Activated naive CD4-positive, alpha-beta T cell treated with anti-CD3 and anti-CD28 coated beads, Interleukin-2, amount 10 ng/mL, durations not matched to agents 7 days and 5 days (primary cell): ENCODE measurements at regions not wholly inside any gene's neighbourhood (a gene's known extent, or its start where the extent isn't known, plus 50 kb on each side); places are given as distances from the start of the nearest gene placed in this dataset.
"Not testable (repeated sequence)": the region's sequence is repeated elsewhere in the genome, so short reads cannot be mapped to it uniquely, and the experiment has no call there.

Source experiments
- CTCF ChIA-PET: fragments of 350-600 bp; sonication (Branson Sonifier 250); formaldehyde crosslinking; loops from one replicate; lab custom pipeline; 2021; ENCODE audit warnings: antibody characterized with exemption; lab: Charles Lee
- DNase-seq: peaks from one replicate; pipeline ENCODE4 v3.0.0-alpha.2; 2020
- H3K27ac Mint-ChIP-seq: one replicate; pipeline ENCODE4 v1.8.0; 2021; ENCODE audit warnings: mild to moderate bottlenecking, moderate library complexity, mixed read lengths
- H3K27me3 Mint-ChIP-seq: one replicate; pipeline ENCODE4 v1.8.0; 2021; ENCODE audit warnings: mild to moderate bottlenecking, mixed read lengths
- H3K36me3 Mint-ChIP-seq: one replicate; pipeline ENCODE4 v1.8.0; 2021; ENCODE audit warnings: mixed read lengths
- H3K4me1 Mint-ChIP-seq: one replicate; pipeline ENCODE4 v1.8.0; 2021; ENCODE audit warnings: mixed read lengths
- H3K4me3 Mint-ChIP-seq: one replicate; pipeline ENCODE4 v1.8.0; 2021; ENCODE audit warnings: mild to moderate bottlenecking, moderate library complexity, mixed read lengths
- H3K9me3 Mint-ChIP-seq: one replicate; pipeline ENCODE4 v1.8.0; 2021; ENCODE audit warnings: mixed read lengths

DNA sequence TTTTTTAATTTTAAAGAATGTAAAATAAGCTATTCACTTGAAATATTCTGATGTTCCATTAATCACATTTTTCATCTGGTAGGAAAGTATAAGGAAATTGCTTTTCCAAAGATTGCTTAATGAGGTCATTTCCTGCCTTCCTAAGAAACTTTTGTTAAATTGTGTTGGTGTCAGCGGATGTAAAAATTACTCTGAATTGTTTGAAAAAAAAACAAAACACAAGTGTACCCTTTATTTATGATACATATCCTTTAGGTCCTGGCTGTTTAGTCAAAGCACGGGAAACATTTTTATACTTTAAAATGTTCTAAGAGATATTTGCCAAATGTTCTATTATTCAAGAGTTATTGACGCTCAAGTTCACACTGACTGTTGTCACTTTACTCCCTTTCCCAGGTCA lies 1357.4 kb upstream of the GOT2 start:
- H3K9me3 Mint-ChIP-seq, result peaks cover 12% of the 10 kb centered on the region
- no peak overlapping the region for H3K27ac Mint-ChIP-seq
- DNase-seq, result no peak
- no peak overlapping the region for H3K4me3 Mint-ChIP-seq
- H3K27me3 Mint-ChIP-seq, result no peaks in the 10 kb centered on the region
- CTCF ChIA-PET, result no interaction called here
- H3K36me3 Mint-ChIP-seq, result no peaks in the 10 kb centered on the region
- no peaks in the 10 kb centered on the region for H3K4me1 Mint-ChIP-seq

DNA sequence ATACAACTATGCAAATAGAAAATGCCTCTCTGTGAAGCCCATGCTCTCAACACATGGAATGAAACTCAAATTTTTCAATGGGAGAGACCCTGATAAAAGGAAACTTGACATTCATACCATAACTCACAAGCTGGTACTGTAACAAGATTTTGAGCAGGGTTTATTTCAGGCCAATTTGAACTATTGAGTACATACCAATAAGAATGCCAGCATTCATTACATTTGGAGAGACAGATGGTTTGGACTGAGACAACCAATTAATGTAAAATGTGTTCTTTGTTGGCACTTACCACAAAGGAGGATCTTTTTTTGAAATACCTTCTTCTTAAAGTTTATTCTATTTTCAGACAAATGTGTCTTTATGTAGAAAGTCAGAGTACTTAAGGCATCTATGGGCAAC lies 1357.0 kb upstream of the GOT2 start:
- H3K4me3 Mint-ChIP-seq, result no peak overlapping the region
- no peaks in the 10 kb centered on the region for H3K36me3 Mint-ChIP-seq
- CTCF ChIA-PET, result no interaction called here
- peaks cover 11% of the 10 kb centered on the region for H3K9me3 Mint-ChIP-seq
- no peak overlapping the region for H3K27ac Mint-ChIP-seq
- DNase-seq, result no peak
- no peaks in the 10 kb centered on the region for H3K27me3 Mint-ChIP-seq
- H3K4me1 Mint-ChIP-seq, result no peaks in the 10 kb centered on the region

DNA sequence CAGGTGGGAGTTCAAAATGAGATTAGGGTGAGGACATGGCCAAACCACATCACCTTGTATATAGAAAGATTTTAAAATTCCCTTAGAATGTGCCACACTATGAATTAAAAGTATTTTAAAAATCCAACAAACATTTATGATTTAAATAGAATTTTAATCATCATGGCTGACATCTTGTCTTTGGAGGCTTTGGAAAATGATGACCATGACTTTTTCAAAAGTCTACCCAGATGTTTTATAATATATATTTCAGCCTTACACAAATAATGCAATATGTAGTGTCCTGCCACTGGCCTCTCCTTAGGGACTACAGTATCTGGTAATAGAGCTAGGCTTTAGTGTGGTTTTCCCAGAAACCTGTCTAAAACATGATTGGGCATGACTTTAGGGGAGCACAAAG lies 1353.4 kb upstream of the GOT2 start:
- H3K36me3 Mint-ChIP-seq, result no peaks in the 10 kb centered on the region
- no peak for DNase-seq
- no peak overlapping the region for H3K4me3 Mint-ChIP-seq
- H3K27me3 Mint-ChIP-seq, result no peaks in the 10 kb centered on the region
- H3K27ac Mint-ChIP-seq, result no peak overlapping the region
- CTCF ChIA-PET, result no interaction called here
- H3K9me3 Mint-ChIP-seq, result peaks cover 23% of the 10 kb centered on the region
- H3K4me1 Mint-ChIP-seq, result no peaks in the 10 kb centered on the region

DNA sequence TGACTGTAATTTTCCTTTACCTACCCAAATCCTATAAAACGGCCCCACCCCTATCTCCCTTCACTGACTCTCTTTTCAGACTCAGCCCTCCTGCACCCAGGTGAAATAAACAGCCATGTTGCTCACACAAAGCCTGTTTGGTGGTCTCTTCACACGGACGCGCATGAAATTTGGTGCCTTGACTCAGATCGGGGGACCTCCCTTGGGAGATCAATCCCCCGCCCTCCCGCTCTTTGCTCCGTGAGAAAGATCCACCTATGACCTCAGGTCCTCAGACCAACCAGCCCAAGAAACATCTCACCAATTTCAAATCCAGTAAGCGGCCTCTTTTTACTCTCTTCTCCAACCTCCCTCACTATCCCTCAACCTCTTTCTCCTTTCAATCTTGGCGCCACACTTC lies 1344.7 kb upstream of the GOT2 start:
- H3K4me3 Mint-ChIP-seq, H3K27ac Mint-ChIP-seq, H3K4me1 Mint-ChIP-seq, CTCF ChIA-PET, DNase-seq, H3K27me3 Mint-ChIP-seq, H3K36me3 Mint-ChIP-seq: not testable (repeated sequence)
- H3K9me3 Mint-ChIP-seq, result peaks cover 15% of the 10 kb centered on the region

DNA sequence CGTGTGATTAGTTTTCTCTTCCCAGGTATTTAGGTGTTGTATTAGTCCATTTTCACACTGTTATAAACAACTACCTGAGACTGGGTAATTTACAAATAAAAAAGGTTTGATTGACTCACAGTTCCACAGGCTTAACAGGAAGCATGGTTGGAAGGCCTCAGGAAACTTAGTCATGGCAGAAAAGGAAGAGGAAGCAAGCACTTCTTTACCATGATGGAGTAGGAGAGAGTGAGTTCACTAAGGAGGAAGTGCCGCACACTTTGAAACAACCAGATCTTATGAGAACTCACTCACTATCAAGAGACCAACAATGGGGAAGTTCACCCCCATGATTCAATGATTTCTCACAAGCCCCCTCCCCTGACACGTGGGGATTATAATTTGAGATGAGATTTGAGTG lies 1343.7 kb upstream of the GOT2 start:
- Mint-ChIP-seq H3K36me3 (no peaks in the 10 kb centered on the region), H3K27me3 (no peaks in the 10 kb centered on the region), H3K9me3 (peaks cover 15% of the 10 kb centered on the region), H3K27ac (no peak overlapping the region), H3K4me3 (no peak overlapping the region), H3K4me1 (no peaks in the 10 kb centered on the region)
- CTCF ChIA-PET, result no interaction called here
- DNase-seq, result no peak

DNA sequence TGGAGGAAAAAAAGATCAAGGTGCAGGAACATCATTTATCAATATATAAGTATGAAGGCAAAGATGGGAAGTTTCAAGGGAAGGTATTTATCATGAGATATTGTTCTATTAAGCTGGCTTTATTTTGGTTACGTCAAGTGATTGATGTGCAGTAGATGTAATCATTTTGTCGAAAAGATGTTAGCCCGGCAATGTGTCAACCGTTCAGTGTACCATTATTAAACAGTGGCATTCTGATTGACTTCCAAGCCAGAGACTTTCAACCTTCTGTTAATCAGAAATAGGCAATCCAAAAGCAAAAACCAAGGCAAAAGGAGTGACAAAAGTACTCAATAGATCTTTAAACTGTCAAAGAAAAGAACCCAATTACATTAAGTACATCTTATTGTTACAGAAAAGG lies 1340.3 kb upstream of the GOT2 start:
- H3K36me3 Mint-ChIP-seq, result no peaks in the 10 kb centered on the region
- CTCF ChIA-PET, result no interaction called here
- no peak for DNase-seq
- no peak overlapping the region for H3K27ac Mint-ChIP-seq
- no peaks in the 10 kb centered on the region for H3K4me1 Mint-ChIP-seq
- H3K27me3 Mint-ChIP-seq, result no peaks in the 10 kb centered on the region
- no peak overlapping the region for H3K4me3 Mint-ChIP-seq
- peaks cover 7% of the 10 kb centered on the region for H3K9me3 Mint-ChIP-seq

DNA sequence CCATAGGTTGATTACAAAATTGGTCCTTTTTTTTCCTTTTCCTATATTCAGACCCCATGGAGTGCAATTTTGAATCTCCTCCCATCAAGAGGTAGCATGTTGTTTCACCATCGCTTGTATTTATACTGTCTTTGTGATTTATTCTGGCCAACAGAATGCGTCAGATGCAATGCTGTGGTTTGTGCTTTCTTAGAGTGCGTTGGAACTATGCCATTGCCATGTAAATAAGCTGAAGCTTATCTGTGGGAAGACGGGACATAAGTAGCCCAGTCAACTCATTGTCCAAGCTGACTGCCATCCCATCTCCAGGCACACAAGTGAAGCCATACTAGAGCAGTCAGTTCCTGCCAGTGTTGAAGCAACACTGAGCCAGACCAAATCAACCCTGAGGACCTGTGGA lies 1339.3 kb upstream of the GOT2 start:
- Mint-ChIP-seq H3K36me3 (no peaks in the 10 kb centered on the region), H3K9me3 (peaks cover 5% of the 10 kb centered on the region), H3K4me1 (no peaks in the 10 kb centered on the region), H3K27me3 (no peaks in the 10 kb centered on the region), H3K27ac (no peak overlapping the region), H3K4me3 (no peak overlapping the region)
- no peak for DNase-seq
- CTCF ChIA-PET, result no interaction called here

DNA sequence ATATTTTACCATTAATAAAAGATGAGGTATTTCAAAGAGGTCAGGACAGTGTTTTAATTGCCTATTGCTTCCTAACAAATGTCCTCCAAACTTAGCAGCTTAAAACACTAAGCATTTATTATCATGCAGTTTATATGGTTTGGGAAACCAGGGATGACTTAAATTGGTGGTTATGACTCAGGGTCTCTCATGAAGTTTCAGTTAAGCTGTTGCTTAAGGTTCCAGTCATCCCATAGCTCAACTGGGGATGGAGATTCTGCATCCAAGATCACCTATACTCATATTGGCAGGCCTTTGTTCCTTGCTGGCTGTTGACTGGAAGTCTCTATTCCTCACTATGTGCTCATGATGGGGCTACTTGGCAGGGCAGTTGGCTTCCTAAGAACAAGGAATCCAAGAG lies 1329.9 kb upstream of the GOT2 start:
- no peak for DNase-seq
- Mint-ChIP-seq H3K4me3 (no peak overlapping the region), H3K27ac (no peak overlapping the region), H3K27me3 (no peaks in the 10 kb centered on the region), H3K4me1 (no peaks in the 10 kb centered on the region), H3K9me3 (peaks cover 4% of the 10 kb centered on the region), H3K36me3 (no peaks in the 10 kb centered on the region)
- CTCF ChIA-PET, result no interaction called here

DNA sequence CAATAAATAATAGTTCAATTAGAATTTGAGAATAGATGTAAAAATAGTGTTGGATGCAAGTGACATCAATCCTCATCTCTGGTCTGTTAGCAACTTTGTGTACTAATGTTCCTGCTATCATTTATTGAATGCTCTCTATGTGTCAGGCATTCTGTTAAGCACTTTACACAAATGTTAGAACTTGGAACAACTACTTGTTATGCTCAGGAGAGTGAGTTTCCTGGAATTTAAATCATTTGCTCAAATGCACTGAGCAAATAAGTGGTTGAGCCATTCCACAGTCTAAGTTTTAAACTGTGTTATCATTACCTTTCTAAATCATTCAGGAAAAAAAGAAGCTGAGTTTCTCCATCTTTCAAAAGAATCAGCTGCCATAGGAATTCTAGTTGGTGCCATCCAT lies 1327.3 kb upstream of the GOT2 start:
- H3K27me3 Mint-ChIP-seq, result no peaks in the 10 kb centered on the region
- no peaks in the 10 kb centered on the region for H3K4me1 Mint-ChIP-seq
- H3K4me3 Mint-ChIP-seq, result no peak overlapping the region
- H3K36me3 Mint-ChIP-seq, result no peaks in the 10 kb centered on the region
- H3K27ac Mint-ChIP-seq, result no peak overlapping the region
- no peak for DNase-seq
- H3K9me3 Mint-ChIP-seq, result peaks cover 2% of the 10 kb centered on the region
- CTCF ChIA-PET, result no interaction called here

DNA sequence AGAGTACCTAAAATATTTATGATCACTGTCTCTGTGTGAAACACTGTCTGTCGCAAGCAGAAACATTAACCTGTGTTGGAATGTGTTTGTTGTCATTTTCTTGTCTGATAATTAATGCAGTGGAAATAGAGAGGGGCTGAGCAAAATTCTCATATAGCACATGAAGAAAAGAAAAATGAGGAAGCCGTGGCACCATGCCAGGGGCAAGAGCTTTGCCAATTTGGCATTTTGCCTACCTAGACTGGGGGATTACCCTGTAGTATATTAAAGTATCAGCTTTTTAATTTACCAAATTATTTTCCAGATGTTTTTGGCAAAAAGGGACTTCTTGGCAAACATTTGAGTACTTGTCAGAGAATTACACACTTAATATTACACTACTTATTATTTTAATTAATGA lies 1326.6 kb upstream of the GOT2 start:
- Mint-ChIP-seq H3K27me3 (no peaks in the 10 kb centered on the region), H3K4me1 (no peaks in the 10 kb centered on the region), H3K36me3 (no peaks in the 10 kb centered on the region), H3K27ac (no peak overlapping the region), H3K9me3 (peaks cover 2% of the 10 kb centered on the region), H3K4me3 (no peak overlapping the region)
- CTCF ChIA-PET, result no interaction called here
- DNase-seq, result no peak

DNA sequence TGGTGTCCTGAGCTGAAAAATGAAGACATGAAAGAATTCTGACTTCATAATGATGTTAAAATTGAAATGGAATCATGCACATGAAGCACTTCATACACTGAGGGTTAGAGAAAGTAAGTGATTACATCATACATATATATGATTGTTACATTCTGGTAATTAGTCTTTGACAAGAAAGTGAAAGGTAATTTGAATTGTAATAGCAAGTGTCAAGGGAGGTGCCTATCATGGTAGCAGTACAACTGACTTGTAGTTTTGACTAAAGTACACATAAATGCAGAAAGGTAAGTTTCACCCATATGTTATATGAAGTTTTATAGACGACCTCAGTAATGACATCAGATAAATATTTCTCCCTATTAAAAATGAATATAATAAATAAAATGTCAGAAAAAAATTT lies 1325.0 kb upstream of the GOT2 start:
- no peak overlapping the region for H3K27ac Mint-ChIP-seq
- no peaks in the 10 kb centered on the region for H3K36me3 Mint-ChIP-seq
- no peaks in the 10 kb centered on the region for H3K4me1 Mint-ChIP-seq
- peaks cover 2% of the 10 kb centered on the region for H3K9me3 Mint-ChIP-seq
- DNase-seq, result no peak
- CTCF ChIA-PET, result no interaction called here
- no peaks in the 10 kb centered on the region for H3K27me3 Mint-ChIP-seq
- H3K4me3 Mint-ChIP-seq, result no peak overlapping the region

DNA sequence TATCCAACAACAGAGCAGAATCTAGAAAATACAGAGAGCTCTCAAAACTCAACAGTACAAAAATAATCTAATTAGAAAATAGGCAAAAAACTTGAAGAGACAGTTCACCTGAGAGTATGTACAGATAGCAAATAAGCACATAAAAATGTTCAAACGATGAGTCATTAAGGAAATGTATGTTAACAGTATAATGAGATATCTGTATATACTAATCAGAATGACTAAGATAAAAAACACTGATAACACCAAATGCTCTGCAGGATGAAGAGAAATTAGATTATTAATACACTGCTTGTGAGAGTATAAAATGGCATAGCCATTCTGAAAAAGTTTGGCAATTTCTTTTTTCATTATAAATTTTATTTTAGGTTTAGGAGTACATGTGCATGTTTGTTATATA lies 1307.6 kb upstream of the GOT2 start:
- H3K27ac Mint-ChIP-seq, result no peak overlapping the region
- no peak for DNase-seq
- no peaks in the 10 kb centered on the region for H3K4me1 Mint-ChIP-seq
- no peak overlapping the region for H3K4me3 Mint-ChIP-seq
- H3K9me3 Mint-ChIP-seq, result no peaks in the 10 kb centered on the region
- CTCF ChIA-PET, result no interaction called here
- H3K27me3 Mint-ChIP-seq, result no peaks in the 10 kb centered on the region
- H3K36me3 Mint-ChIP-seq, result no peaks in the 10 kb centered on the region

DNA sequence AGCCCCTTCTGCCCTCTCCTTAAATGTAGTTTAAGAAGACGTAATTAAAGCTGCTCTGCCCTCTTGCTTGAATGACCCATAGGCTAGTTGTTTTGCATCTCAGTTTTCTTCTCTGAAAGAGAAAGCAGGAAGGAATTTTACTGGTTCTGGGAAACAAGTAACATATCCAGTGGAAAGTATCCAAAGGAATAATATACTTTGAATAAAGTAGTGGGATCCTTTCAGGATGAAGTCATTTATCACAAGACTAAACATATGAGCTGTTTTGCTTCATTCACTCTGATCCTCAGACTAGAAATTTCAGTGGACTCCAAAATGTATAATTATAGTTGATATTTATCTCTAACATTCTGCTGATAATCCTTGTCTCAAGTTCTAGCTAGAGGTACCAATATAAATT lies 1297.6 kb upstream of the GOT2 start:
- CTCF ChIA-PET, result no interaction called here
- Mint-ChIP-seq H3K27ac (no peak overlapping the region), H3K36me3 (no peaks in the 10 kb centered on the region), H3K9me3 (peaks cover 6% of the 10 kb centered on the region), H3K27me3 (no peaks in the 10 kb centered on the region), H3K4me1 (no peaks in the 10 kb centered on the region), H3K4me3 (no peak overlapping the region)
- DNase-seq, result no peak

DNA sequence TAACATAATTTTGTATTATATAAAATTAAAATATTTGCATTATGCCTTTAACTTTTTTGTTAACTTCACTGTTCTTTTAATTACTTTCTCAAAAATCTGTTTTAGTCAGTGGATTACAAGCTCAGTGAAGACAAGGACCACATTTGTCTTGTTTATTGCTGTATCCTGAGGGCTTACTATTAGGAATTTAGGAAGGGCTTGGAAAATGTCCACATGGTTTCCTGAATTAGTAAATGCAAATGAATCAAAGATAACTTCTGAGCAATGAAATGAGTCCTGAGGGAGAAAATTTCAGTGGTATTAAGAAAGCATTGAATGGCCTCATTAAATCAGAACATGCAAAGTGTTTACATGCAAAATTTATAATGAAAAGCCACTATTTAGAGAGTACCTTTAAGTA lies 1293.2 kb upstream of the GOT2 start:
- H3K4me1 Mint-ChIP-seq, result no peaks in the 10 kb centered on the region

DNA sequence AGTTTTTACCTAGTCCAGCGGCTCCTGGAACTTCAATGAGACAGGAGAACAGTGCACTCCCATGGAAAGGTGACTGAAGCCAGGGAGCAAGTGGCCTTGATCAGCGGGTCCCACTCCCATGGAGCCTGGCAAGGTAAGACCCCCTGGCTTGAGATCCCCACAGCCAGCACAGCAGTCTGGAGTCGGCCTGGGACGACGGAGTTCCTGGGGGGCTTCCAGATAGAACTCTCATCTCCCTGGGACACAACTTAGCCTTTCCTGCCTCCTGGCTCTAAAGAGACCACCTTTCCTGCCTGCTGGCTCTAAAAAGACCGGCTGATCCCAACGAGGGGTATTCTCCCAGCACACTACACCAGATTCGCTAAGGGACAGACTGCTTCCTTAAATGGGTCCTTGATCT lies 1279.0 kb upstream of the GOT2 start:
- CTCF ChIA-PET, result no interaction called here

More for the DNA sequence above, 1293.2 kb upstream of the GOT2 start:
- CTCF ChIA-PET, result no interaction called here
- peaks cover 2% of the 10 kb centered on the region for H3K9me3 Mint-ChIP-seq
- H3K4me3 Mint-ChIP-seq, result no peak overlapping the region
- DNase-seq, result no peak
- H3K27ac Mint-ChIP-seq, result no peak overlapping the region
- H3K27me3 Mint-ChIP-seq, result no peaks in the 10 kb centered on the region
- no peaks in the 10 kb centered on the region for H3K36me3 Mint-ChIP-seq

DNA sequence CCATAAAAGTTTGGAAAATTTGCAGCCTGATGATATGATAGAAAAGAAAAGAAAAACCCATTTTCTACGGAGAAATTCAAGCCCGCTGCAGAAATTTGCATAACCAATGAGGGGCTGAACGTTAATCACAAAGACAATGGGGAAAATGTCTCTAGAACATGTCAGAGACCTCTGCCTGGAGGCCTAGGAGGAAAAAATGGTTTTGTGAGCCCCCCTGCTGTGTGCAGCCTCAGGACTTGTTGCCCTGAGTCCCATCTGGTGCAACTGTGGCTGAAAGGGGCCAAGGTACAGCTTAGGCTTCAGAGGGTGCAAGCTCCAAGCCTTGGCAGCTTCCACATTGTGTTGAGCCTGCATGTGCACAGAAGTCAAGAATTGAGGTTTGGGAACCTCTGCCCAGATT lies 1267.4 kb upstream of the GOT2 start:
- peaks cover 16% of the 10 kb centered on the region for H3K9me3 Mint-ChIP-seq
- H3K27ac Mint-ChIP-seq, result no peak overlapping the region
- no peaks in the 10 kb centered on the region for H3K36me3 Mint-ChIP-seq
- DNase-seq, result no peak
- no peak overlapping the region for H3K4me3 Mint-ChIP-seq
- H3K4me1 Mint-ChIP-seq, result no peaks in the 10 kb centered on the region
- CTCF ChIA-PET, result no interaction called here
- H3K27me3 Mint-ChIP-seq, result no peaks in the 10 kb centered on the region

More for the DNA sequence above, 1279.0 kb upstream of the GOT2 start:
- no peaks in the 10 kb centered on the region for H3K36me3 Mint-ChIP-seq
- no peaks in the 10 kb centered on the region for H3K4me1 Mint-ChIP-seq
- no peak overlapping the region for H3K4me3 Mint-ChIP-seq
- H3K27me3 Mint-ChIP-seq, result no peaks in the 10 kb centered on the region
- no peak for DNase-seq
- no peak overlapping the region for H3K27ac Mint-ChIP-seq
- peaks cover 26% of the 10 kb centered on the region for H3K9me3 Mint-ChIP-seq
